H1 (cell line): ENCODE measurements at regions not wholly inside any gene's neighbourhood (a gene's known extent, or its start where the extent isn't known, plus 50 kb on each side); places are given as distances from the start of the nearest gene placed in this dataset.

Source experiments
- ASH2L ChIP-seq: fragments of 200-600, 300-600 bp; sonication (generic); IDR thresholded peaks from one replicate; pipeline ENCODE4 v1.7.1; 2017; ENCODE audit warnings: low read length
- ATF3 ChIP-seq: IDR thresholded peaks from 2 replicates; pipeline ENCODE4 v1.6.1; 2011; ENCODE audit warnings: low read depth, mild to moderate bottlenecking, low read length; ENCODE audit not compliant: insufficient read depth
- CHD7 ChIP-seq: fragments of 300-600 bp; sonication (generic); IDR thresholded peaks from 2 replicates; pipeline ENCODE4 v1.7.1; 2012; ENCODE audit warnings: low read length, moderate library complexity, mild to moderate bottlenecking, inconsistent platforms; ENCODE audit not compliant: insufficient replicate concordance
- KDM4A ChIP-seq: IDR thresholded peaks from one replicate; pipeline ENCODE4 v1.7.1; 2012; ENCODE audit warnings: low read depth, mild to moderate bottlenecking, moderate library complexity, low read length, inconsistent platforms; ENCODE audit not compliant: severe bottlenecking
- PHF8 ChIP-seq: fragments of 200-600 bp; sonication (generic); conservative IDR thresholded peaks from 2 replicates; pipeline ENCODE4 v1.7.1; 2012; ENCODE audit warnings: low read depth, mild to moderate bottlenecking, inconsistent platforms, low read length, moderate library complexity
- RFX5 ChIP-seq: IDR thresholded peaks from 2 replicates; pipeline ENCODE4 v1.6.1; 2011; ENCODE audit warnings: low read depth, low read length, improper control_type of control experiment, borderline replicate concordance
- TCF12 ChIP-seq: IDR thresholded peaks from 2 replicates; pipeline ENCODE4 v1.6.1; 2011; ENCODE audit warnings: low read depth, mild to moderate bottlenecking, low read length

- TF ChIP-seq CHD7 = no peak
- no peak for TF ChIP-seq ATF3
- TF ChIP-seq TCF12 = no peak
- TF ChIP-seq KDM4A = no peak
- TF ChIP-seq PHF8 = no peak; the same call in 1 of the 2 replicates
- TF ChIP-seq RFX5 = no peak
- no peak for TF ChIP-seq ASH2L
Observed at GRCh38 chr1:212557739-212558692, 50.5 kb upstream of the ATF3 start (continued).
